HG02759 (cell line): ENCODE measurements at regions not wholly inside any gene's neighbourhood (a gene's known extent, or its start where the extent isn't known, plus 50 kb on each side); places are given as distances from the start of the nearest gene placed in this dataset.
"Not testable (repeated sequence)": the region's sequence is repeated elsewhere in the genome, so short reads cannot be mapped to it uniquely, and the experiment has no call there.

Experiments used
- ATAC-seq: cut with Tn5 transposase; IDR thresholded peaks from one replicate; pipeline ENCODE4 v1.9.1; 2021; ENCODE audit warnings: mild to moderate bottlenecking, moderate library complexity; ENCODE audit not compliant: unreplicated experiment

- ATAC-seq, result no peak
Observed at GRCh38 chr5:21071986-21072385, 1084.0 kb upstream of the CDH18 start.

- no peak for ATAC-seq
Observed at GRCh38 chr5:21071421-21071820, 1083.4 kb upstream of the CDH18 start.

GRCh38 chr5:21070858-21071257, 1082.9 kb upstream of the CDH18 start:
- no peak for ATAC-seq

GRCh38 chr5:21067724-21068123, 1079.7 kb upstream of the CDH18 start:
- no peak for ATAC-seq

- ATAC-seq, result no peak
Observed at GRCh38 chr5:21063146-21063545, 1075.1 kb upstream of the CDH18 start.

- ATAC-seq, result peak; percentile 98
Observed at GRCh38 chr5:21058289-21058688, 1070.3 kb upstream of the CDH18 start.

- no peak for ATAC-seq
Observed at GRCh38 chr5:21051945-21052344, 1063.9 kb upstream of the CDH18 start.

GRCh38 chr5:21049901-21050300, 1061.9 kb upstream of the CDH18 start:
- no peak for ATAC-seq

GRCh38 chr5:21030981-21031380, 1043.0 kb upstream of the CDH18 start:
- no peak for ATAC-seq

- ATAC-seq, result no peak
Observed at GRCh38 chr5:21024966-21025365, 1037.0 kb upstream of the CDH18 start.

- ATAC-seq, result no peak
Observed at GRCh38 chr5:21013237-21013636, 1025.2 kb upstream of the CDH18 start.

- ATAC-seq, result no peak
Observed at GRCh38 chr5:21007781-21008180, 1019.8 kb upstream of the CDH18 start.

- ATAC-seq, result not testable (repeated sequence)
Observed at GRCh38 chr5:20988933-20989332, 1000.9 kb upstream of the CDH18 start.

GRCh38 chr5:20985754-20986153, 997.8 kb upstream of the CDH18 start:
- ATAC-seq, result no peak

GRCh38 chr5:20974426-20974825, 986.4 kb upstream of the CDH18 start:
- ATAC-seq, result no peak

GRCh38 chr5:20972419-20972925, 984.5 kb upstream of the CDH18 start:
- ATAC-seq, result peak; percentile 82

GRCh38 chr5:20959347-20959746, 971.3 kb upstream of the CDH18 start:
- no peak for ATAC-seq

GRCh38 chr5:20958641-20959040, 970.6 kb upstream of the CDH18 start:
- no peak for ATAC-seq

- no peak for ATAC-seq
Observed at GRCh38 chr5:20956134-20956533, 968.1 kb upstream of the CDH18 start.

GRCh38 chr5:20949636-20950035, 961.6 kb upstream of the CDH18 start:
- no peak for ATAC-seq

- ATAC-seq, result not testable (repeated sequence)
Observed at GRCh38 chr5:20943183-20943971, 955.4 kb upstream of the CDH18 start.

- ATAC-seq, result not testable (repeated sequence)
Observed at GRCh38 chr5:20942603-20943002, 954.6 kb upstream of the CDH18 start.

- ATAC-seq, result not testable (repeated sequence)
Observed at GRCh38 chr5:20940786-20941185, 952.8 kb upstream of the CDH18 start.
